IMR-90 (cell line): ENCODE measurements at regions not wholly inside any gene's neighbourhood (a gene's known extent, or its start where the extent isn't known, plus 50 kb on each side); places are given as distances from the start of the nearest gene placed in this dataset.

Experiments used
- ATAC-seq: fragments of 200-7000 bp; cut with Tn5 transposase; 2 replicates; pipeline ENCODE4 v1.9.1; 2020; ENCODE audit warnings: low read depth, mild to moderate bottlenecking, moderate library complexity
- BruUV-seq: library from RNA; stranded (reverse); fragments of 400-500 nt; replicated peaks from 2 replicates; lab custom pipeline; 2021; lab: Mats Ljungman, UMichigan
- CTCF ChIA-PET: fragments of 300-600 bp; formaldehyde crosslinking; extraction: SDS; loops from one replicate; lab custom pipeline; 2021; ENCODE audit warnings: antibody characterized with exemption; lab: Yijun Ruan, JAX
- POLR2A ChIA-PET: fragments of 300-600 bp; sonication (Branson Sonifier 250); formaldehyde crosslinking; loops from one replicate; lab custom pipeline; 2022; ENCODE audit warnings: antibody characterized with exemption; ENCODE audit not compliant: unreplicated experiment; lab: Charles Lee
- DNase-seq: peaks from one replicate; pipeline ENCODE4 v3.0.0; 2013
- H2AFZ ChIP-seq: replicated peaks from 2 replicates; pipeline ENCODE3; 2013; ENCODE audit warnings: low read length, mild to moderate bottlenecking; ENCODE audit not compliant: poor library complexity
- H2AK5ac ChIP-seq: 2 replicates; pipeline ENCODE4 v1.6.1; 2013; ENCODE audit warnings: low read depth, low read length, inconsistent platforms
- H2AK9ac ChIP-seq: replicated peaks from 2 replicates; pipeline ENCODE3; 2013; ENCODE audit warnings: mild to moderate bottlenecking, low read depth, low read length, moderate library complexity; ENCODE audit not compliant: poor library complexity
- H2BK120ac ChIP-seq: 2 replicates; pipeline ENCODE4 v1.6.1; 2013; ENCODE audit warnings: low read depth, low read length, inconsistent platforms
- H2BK15ac ChIP-seq: 3 replicates; pipeline ENCODE4 v1.6.1; 2013; ENCODE audit warnings: low read depth, low read length, inconsistent platforms
- H2BK20ac ChIP-seq: 2 replicates; pipeline ENCODE4 v1.6.1; 2013; ENCODE audit warnings: low read depth, mild to moderate bottlenecking, inconsistent platforms, low read length, moderate library complexity
- H2BK5ac ChIP-seq: 2 replicates; pipeline ENCODE4 v1.6.1; 2013; ENCODE audit warnings: mild to moderate bottlenecking, low read depth, low read length, inconsistent platforms; ENCODE audit not compliant: poor library complexity, severe bottlenecking
- H3K14ac ChIP-seq: replicated peaks from 2 replicates; pipeline ENCODE4 v1.6.1; 2013; ENCODE audit warnings: low read depth, low read length, inconsistent platforms
- H3K18ac ChIP-seq: 2 replicates; pipeline ENCODE4 v1.6.1; 2013; ENCODE audit warnings: low read depth, low read length, control low read depth
- H3K23ac ChIP-seq: 2 replicates; pipeline ENCODE4 v1.6.1; 2013; ENCODE audit warnings: low read depth, low read length, inconsistent platforms
- H3K27ac ChIP-seq: 2 replicates; pipeline ENCODE4 v1.5.1; 2013; ENCODE audit warnings: mild to moderate bottlenecking, control low read depth, low read length; ENCODE audit not compliant: insufficient read depth
- H3K27me3 ChIP-seq: 2 replicates; pipeline ENCODE4 v1.6.1; 2013; ENCODE audit warnings: low read length; ENCODE audit not compliant: control insufficient read depth, insufficient read depth
- H3K36me3 ChIP-seq: 2 replicates; pipeline ENCODE4 v1.6.1; 2013; ENCODE audit warnings: low read length, mixed read lengths; ENCODE audit not compliant: control insufficient read depth, insufficient read depth
- H3K4ac ChIP-seq: 2 replicates; pipeline ENCODE4 v1.6.1; 2013; ENCODE audit warnings: low read depth, low read length, inconsistent platforms
- H3K4me1 ChIP-seq: 2 replicates; pipeline ENCODE4 v1.6.1; 2013; ENCODE audit warnings: low read length, mixed read lengths; ENCODE audit not compliant: control insufficient read depth, insufficient read depth
- H3K4me2 ChIP-seq: 2 replicates; pipeline ENCODE4 v1.6.1; 2013; ENCODE audit warnings: low read depth, mild to moderate bottlenecking, control low read depth, low read length, moderate library complexity
- H3K4me3 ChIP-seq: 2 replicates; pipeline ENCODE4 v1.5.1; 2013; ENCODE audit warnings: low read depth, mild to moderate bottlenecking, control low read depth, low read length, moderate library complexity; ENCODE audit not compliant: insufficient read depth
- H3K56ac ChIP-seq: 2 replicates; pipeline ENCODE4 v1.6.1; 2013; ENCODE audit warnings: low read length, inconsistent platforms; ENCODE audit not compliant: insufficient read depth; ENCODE audit errors: extremely low read depth
- H3K79me1 ChIP-seq, 2 experiments: 2 replicates each; pipeline ENCODE4 v1.6.1; 2013; ENCODE audit warnings: low read length in 2 of 2, inconsistent platforms in 1 of 2, low read depth in 1 of 2
- H3K9ac ChIP-seq: 2 replicates; pipeline ENCODE4 v1.6.1; 2013; ENCODE audit warnings: low read depth, low read length, control low read depth
- H3K9me1 ChIP-seq: 2 replicates; pipeline ENCODE4 v1.6.1; 2013; ENCODE audit warnings: low read length, inconsistent platforms; ENCODE audit not compliant: insufficient read depth
- H3K9me3 ChIP-seq: 2 replicates; pipeline ENCODE4 v1.6.1; 2013; ENCODE audit warnings: low read length; ENCODE audit not compliant: control insufficient read depth, insufficient read depth
- H4K20me1 ChIP-seq: 2 replicates; pipeline ENCODE4 v1.6.1; 2013; ENCODE audit warnings: low read length, inconsistent platforms; ENCODE audit not compliant: insufficient read depth
- H4K5ac ChIP-seq: 2 replicates; pipeline ENCODE4 v1.6.1; 2013; ENCODE audit warnings: mild to moderate bottlenecking, low read depth, low read length, control low read depth
- H4K8ac ChIP-seq, 2 experiments: 2 replicates each; pipeline ENCODE4 v1.6.1; 2013; ENCODE audit warnings: low read depth in 2 of 2, low read length in 2 of 2, control low read depth in 1 of 2, inconsistent platforms in 1 of 2
- H4K91ac ChIP-seq: 2 replicates; pipeline ENCODE4 v1.6.1; 2013; ENCODE audit warnings: low read depth, low read length, inconsistent platforms; ENCODE audit not compliant: insufficient read depth
- BHLHE40 ChIP-seq: fragments of 150-350 bp; IDR thresholded peaks from 2 replicates; pipeline ENCODE4 v1.6.1; 2016; ENCODE audit warnings: mild to moderate bottlenecking, low read depth, low read length
- CEBPB ChIP-seq: IDR thresholded peaks from 2 replicates; pipeline ENCODE4 v1.6.1; 2012; ENCODE audit warnings: low read depth, low read length, improper control_type of control experiment
- CHD1 ChIP-seq: IDR thresholded peaks from 2 replicates; pipeline ENCODE4 v1.6.1; 2012; ENCODE audit warnings: low read depth, low read length, improper control_type of control experiment
- FOS ChIP-seq: fragments of 150-350 bp; IDR thresholded peaks from 2 replicates; pipeline ENCODE4 v1.6.1; 2016; ENCODE audit warnings: low read depth, low read length
- MXI1 ChIP-seq: IDR thresholded peaks from 2 replicates; pipeline ENCODE4 v1.6.1; 2012; ENCODE audit warnings: low read depth, mild to moderate bottlenecking, low read length, moderate library complexity, borderline replicate concordance
- NFE2L2 ChIP-seq: fragments of 150-350 bp; IDR thresholded peaks from 2 replicates; pipeline ENCODE4 v1.6.1; 2016; ENCODE audit warnings: low read depth, mild to moderate bottlenecking, low read length
- WGBS, 2 experiments: methylation state at CpG; one replicate each; pipeline versions ENCODE4 v1.1.5 to v1.1.7; 2013; ENCODE audit warnings: missing lambda C conversion rate in 2 of 2; ENCODE audit not compliant: insufficient read length in 1 of 2; ENCODE audit errors: extremely low coverage in 2 of 2; 5-methylcytosine and 5-hydroxymethylcytosine counted together
- dilution Hi-C: fragments of 300-500 bp; cut with HindIII; formaldehyde crosslinking; loops from one replicate; pipeline ENCODE4 v1.14.3; 2018; ENCODE audit warnings: low sequenced_read_pairs; ENCODE audit not compliant: unreplicated experiment
- in situ Hi-C: fragments of 300-500 bp; cut with MboI; formaldehyde crosslinking; loops from 3 replicates; pipeline ENCODE4 v1.14.3; 2019; ENCODE audit warnings: low sequenced_read_pairs, inconsistent platforms, mixed read lengths
- intact Hi-C: fragments of 100-400 bp; cut with micrococcal nuclease; formaldehyde crosslinking; loops from 2 replicates; pipeline ENCODE4 v1.10.0; 2022

DNA sequence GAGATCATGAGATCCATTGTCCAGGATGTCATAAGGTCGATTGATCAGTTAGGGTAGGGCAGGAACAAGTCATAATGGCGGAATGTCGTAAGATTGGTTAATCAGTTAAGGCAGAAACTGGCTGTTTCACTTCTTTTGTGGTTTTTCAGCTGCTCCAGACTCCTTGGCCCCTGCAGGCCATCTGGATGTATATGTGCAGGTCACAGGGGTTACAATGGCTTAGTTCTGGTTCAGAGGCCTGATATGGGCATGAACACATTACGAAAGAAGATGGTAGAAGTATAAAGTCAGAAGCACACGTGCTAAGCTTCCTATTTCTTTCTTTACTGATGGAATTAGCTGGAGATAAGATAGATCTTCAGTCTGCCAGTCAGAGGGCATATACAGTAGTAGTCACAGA, 315.4 kb upstream of the LRRC3B start:
- no peak overlapping the region for H2BK5ac ChIP-seq
- H3K14ac ChIP-seq, result no peak overlapping the region
- no peaks in the 10 kb centered on the region for H3K27me3 ChIP-seq
- no peak overlapping the region for H3K23ac ChIP-seq
- H3K79me1 ChIP-seq, result no peaks in the 10 kb centered on the region
- no peak for ATAC-seq
- no peak for DNase-seq
- no CpG with 5 or more reads among the region's 5 CpGs for WGBS, 2 experiments
- H2BK20ac ChIP-seq, result no peak overlapping the region
- H4K5ac ChIP-seq, result no peak overlapping the region
- no TSS peak for BruUV-seq
- no peak overlapping the region for H3K9ac ChIP-seq
- H3K9me1 ChIP-seq, result no peaks in the 10 kb centered on the region
- H3K27ac ChIP-seq, result no peak overlapping the region
- no peak overlapping the region for H3K18ac ChIP-seq
- H3K4me3 ChIP-seq, result no peak overlapping the region
- no peak overlapping the region for H2BK120ac ChIP-seq
- TF ChIP-seq BHLHE40, result no peak
- no peak for TF ChIP-seq CEBPB
- TF ChIP-seq FOS, result no peak
- TF ChIP-seq MXI1, result no peak
- TF ChIP-seq NFE2L2, result no peak
- TF ChIP-seq CHD1, result no peak
- no peak overlapping the region for H2AK9ac ChIP-seq
- no peak overlapping the region for H2AFZ ChIP-seq
- H3K36me3 ChIP-seq, result no peaks in the 10 kb centered on the region
- dilution Hi-C loops (no loop called here), in situ Hi-C loops (no loop called here), intact Hi-C loops (no loop called here)
- no peak overlapping the region for H4K91ac ChIP-seq
- no peaks in the 10 kb centered on the region for H3K4me1 ChIP-seq
- CTCF ChIA-PET, result no interaction called here
- H3K4ac ChIP-seq, result no peak overlapping the region
- no peak overlapping the region for H3K4me2 ChIP-seq
- no peak overlapping the region for H4K8ac ChIP-seq
- H4K20me1 ChIP-seq, result no peaks in the 10 kb centered on the region
- H2AK5ac ChIP-seq, result no peak overlapping the region
- POLR2A ChIA-PET, result no interaction called here
- no peak overlapping the region for H3K56ac ChIP-seq
- no peak overlapping the region for H2BK15ac ChIP-seq
- peaks cover 11% of the 10 kb centered on the region for H3K9me3 ChIP-seq
